ENCODE measurements at regions not wholly inside any gene's neighbourhood (a gene's known extent, or its start where the extent isn't known, plus 50 kb on each side); places are given as distances from the start of the nearest gene placed in this dataset.
"Not testable (repeated sequence)": the region's sequence is repeated elsewhere in the genome, so short reads cannot be mapped to it uniquely, and the experiment has no call there.

DNA sequence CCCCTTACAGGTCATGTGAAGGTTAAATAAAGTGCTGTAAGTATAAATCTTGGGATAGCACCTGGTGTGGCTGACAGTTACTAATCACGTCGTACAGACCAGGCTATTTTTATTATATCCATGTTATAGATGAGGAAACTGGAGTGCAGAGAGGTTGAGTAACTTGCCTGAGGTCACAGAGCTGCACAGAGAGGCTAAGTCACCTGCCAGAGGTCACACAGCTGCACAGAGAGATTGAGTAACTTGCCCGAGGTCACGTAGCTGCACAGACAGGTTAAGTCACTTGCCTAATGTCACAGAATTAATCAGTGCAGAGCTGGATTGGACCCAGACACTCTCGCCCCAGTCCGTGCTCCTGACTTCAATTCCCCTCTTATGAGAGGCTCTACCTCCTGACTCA, 171.5 kb downstream of the NUP210 start:
- no peak for DNase-seq

DNA sequence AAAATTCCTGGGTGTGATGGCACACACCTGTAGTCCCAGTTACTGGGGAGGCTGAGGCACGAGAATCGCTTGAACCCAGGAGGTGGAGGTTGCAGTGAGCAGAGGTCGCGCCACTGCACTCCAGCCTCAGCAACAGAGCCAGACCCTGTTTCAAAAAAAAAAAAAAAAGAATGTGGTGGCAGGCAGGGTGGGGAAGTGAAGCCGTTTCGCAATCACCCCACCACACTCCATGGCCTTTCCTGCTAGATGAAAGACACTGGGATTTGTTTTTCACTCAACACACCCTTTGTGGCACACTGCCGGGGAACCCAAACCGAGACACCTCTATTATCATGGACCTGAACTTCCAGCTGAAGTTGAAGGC, 172.4 kb upstream of the IQSEC1 start:
- no peak for DNase-seq

DNA sequence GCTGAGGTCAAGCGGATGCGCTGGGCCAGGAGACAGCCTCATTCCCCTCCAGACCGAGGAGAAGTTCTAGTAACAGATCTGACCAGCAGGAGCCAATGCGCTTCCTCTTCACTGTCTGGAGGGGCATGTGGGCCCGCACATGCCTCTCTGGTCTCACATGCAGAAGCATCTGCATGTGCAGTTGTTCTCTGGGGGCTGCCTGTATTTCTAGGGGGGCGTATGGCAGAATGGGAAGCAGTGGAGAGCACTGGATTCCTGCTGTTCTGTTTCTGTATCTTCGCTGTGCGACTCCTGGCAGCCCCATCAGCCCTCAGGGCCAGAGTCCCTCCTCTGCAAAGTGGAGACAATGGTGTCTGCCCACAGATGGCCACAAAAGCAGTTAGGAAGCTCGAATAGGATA, 170.4 kb upstream of the IQSEC1 start:
- no peak for DNase-seq

DNA sequence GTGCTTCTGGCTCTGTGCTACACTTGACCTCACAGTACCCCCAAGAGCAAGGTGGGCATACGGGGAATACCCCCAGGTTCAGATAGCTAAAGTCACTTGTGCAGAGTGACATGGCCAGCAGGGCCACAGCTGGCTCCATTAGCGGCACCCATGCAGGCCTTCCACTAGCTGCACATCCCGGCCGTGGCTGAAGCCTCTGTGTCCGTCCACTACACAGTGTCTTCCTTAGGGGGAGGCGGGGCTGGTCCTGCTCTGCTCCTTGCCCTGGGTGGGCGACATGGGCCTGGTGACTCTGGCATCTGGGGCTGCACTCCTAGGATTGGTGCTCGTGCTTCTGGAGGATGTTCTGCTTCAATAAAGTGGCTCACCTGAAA, 169.1 kb upstream of the IQSEC1 start:
- DNase-seq = no peak

DNA sequence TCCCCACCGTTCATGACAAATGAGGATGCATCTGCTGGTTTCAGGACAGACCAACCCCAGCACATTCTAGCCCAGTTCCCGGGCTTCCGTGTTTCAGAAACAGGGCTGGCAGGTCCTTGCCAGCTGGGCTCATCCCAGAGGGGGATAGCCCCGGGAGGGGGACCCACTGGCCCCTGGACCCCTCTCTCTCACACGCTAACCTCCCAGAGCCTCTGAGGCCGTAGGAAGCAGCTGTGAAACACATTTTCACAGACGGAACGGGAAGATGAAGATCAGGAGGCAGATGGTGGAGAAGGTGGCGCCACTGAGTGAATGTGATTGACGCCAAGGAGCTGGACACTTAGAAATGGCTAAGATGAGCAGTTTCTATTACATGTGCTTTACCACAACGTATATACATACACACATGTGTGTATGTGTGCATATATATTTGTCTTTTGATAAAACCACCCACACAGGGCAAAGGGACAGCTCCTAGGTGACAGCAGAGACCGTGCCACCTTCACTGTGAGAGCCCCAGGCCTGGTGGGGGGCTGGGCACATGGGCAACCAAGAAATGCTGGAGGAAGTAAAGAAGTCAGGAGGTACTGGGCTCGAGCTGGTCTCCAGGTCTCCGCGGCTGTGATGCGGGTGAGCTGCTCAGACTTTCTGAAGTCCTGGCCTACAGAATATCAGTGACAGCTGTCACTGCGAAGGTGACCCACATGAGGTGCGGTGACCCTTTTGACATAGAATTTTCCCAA, 168.6 kb upstream of the IQSEC1 start:
- no peak for DNase-seq

DNA sequence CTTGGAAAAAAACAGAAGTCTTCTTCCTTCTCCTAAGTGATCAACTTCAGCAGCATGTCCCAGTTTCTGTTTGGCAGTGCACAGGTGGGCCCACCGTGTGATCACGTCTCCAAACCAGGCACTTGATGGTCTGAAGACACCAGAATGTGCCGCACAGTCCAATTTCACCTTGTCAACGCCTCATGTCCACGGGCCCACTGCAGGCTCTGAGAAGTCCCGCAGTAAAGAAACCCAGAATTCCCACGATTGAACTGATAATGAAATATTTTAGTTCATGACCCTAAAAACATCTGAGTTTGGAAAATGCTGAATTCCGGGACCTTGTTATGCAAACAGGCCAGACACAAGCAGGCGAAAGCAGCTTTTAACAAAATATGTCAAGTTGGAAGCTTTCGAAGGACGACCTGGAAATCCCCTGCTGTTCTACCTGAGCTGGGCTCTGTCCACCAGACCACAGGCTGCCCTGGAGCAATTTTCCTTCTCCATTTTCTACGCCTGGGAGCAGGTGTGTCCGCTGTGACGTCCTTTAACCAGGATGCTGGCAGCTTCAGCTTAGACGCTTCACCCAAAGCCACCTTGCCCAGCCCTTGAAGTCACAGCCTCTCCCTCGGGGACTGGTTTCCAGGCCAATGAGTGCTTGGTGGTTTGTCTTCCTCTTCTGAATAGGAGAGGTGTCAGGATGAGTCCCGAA, 167.8 kb upstream of the IQSEC1 start:
- no peak for DNase-seq

DNA sequence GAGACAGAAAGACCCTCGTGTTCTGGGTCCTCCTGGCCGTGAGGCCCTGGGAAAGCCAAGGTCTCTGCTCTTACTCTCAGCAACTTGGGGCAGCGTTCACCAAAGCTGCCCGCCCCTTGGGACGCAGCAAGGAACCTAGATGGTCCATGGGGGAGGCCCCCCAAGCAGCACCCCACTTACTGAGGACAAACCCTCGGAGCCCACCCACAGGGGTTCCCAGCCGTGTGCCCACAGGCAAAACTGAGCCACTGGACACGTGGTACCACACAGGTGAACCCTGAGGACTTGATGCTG, 166.2 kb upstream of the IQSEC1 start:
- no peak for DNase-seq

DNA sequence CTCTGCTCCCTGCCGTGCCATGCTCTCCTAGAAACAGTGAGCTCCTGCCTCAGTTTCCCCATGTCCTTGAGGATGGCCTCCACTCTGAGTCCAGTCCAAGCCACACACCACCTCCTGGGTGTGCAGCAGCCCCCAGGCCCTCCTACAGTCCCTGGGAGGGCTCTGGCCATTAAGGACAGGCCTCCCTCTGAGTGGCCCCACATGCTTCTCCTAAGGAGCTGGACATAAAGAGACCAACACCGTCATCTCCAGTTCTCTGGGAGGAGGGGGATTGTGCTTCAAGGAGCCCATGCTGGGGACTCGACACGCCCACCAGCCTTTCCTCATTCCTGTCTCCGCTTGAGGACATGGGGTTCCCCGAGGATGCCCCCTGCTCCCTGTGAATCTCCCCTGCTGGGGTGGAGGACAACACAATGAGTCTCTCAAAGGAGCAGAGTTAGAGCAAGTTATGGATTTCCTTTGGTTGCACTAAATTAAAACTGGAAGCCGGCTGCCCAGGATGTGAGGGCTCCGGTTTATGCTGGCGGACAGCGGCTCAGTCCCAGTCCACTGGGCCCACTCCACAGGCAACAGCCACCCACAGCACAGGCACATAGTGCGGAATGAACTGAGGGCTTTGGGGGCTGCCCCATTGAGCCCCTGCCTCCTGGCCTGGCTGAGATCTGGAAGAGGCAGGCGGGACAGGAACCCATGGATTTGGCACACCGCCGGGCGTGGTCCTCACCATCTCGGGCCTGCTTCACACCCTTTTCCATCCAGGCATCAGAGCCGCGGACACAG, 165.6 kb upstream of the IQSEC1 start:
- DNase-seq = no peak

DNA sequence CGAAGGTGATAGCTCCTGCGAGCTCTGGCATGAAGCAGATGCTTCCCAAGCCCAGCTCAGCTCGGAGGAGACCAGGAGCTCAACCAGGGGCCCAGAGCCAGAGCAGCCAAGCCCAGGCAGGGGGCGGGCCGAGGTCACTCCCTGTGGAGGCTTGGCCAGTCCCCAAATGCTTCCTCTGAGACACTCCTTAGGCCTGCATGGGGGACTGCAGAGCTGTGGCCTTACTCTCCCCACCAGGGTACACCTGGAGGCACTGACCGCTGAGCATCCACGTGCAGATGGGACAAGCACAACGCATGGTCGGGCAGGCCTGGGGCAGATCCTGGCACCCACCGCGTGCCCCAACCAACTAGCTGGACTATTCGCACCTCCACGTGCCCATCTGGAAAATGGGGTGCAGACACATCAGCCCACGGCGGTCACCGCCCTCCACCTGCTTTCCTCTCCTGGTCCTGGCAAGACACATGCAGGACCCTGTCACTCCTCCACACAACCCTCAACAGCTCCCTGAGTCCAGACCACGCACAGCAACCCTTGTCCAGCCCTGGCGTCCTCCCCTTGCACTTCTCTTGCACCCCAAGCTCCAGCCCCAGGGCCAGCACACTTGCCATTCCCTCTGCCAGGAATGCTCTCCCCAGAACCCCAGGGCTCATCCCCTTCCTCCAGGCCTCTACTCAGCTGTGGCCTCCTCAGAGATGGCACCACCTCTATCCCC, 164.7 kb upstream of the IQSEC1 start:
- DNase-seq = no peak

DNA sequence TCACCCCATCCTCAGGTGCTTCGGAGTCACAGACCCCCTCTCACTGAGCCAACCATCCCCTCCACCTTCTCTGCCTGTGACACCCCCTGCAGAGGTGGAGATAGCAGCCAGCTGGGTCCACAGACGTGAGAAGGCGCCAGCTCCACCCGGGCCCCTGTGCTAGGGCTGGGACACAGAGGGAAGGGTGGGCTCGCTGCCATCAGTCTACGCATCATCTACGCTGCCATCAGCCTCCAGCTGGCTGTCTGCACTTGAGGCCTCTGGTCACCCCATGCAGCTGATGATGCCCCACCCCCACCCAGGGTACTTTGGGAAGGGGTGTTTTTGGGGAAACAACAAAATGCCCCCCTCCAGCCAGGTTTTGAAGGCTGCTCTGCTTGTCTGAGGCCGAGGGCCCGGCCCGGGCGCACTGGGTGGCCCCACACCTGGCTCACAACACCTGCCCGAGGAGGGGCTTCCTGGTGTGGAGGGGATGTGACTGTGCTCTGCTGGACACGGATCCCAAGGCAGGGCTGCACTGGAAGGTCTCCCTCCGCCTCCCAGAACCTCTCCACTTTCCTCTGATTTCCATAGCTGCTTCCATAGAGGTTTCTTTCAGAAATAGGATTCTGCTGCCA, 163.4 kb upstream of the IQSEC1 start:
- peak; percentile 52 for DNase-seq

DNA sequence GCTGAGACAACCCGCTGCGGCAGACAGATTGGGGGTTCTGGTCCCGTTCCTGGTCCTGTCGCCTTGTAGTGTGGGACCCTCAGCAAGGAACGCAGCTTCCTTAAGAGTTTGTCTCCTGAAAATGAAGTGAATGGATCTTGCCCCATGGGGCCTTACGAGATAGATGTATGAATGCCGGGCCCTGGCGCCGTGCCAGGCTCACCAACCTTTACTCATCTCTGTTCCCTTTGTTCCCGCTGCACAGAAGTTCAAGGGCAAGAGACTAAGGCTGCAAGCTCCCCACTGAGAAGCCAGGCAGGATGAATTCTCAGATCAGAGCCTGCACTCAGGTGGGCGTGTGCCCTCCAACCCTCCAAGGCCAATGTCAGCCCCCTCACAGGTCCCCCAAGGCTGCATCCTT, 162.7 kb upstream of the IQSEC1 start:
- no peak for DNase-seq

DNA sequence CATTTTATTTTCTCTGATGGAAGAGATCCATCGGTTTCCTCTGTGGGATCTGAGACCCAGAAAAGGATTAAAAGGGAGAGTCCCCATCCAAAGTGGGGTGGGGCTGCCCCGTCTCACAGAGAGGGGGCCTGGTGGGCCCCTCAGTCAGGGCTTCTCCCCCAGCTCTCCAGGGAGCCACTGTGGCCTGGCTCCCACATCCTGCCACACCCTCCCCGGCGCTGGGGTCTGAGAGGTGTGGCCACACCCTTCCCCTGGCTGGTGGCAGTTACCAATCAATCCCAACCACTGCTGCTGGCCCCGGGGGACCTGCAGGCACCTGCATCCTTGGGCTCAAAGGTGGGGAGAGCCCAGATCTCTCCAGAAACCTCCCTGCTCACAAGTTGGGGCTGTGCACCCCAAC, 161.8 kb upstream of the IQSEC1 start:
- DNase-seq = no peak

DNA sequence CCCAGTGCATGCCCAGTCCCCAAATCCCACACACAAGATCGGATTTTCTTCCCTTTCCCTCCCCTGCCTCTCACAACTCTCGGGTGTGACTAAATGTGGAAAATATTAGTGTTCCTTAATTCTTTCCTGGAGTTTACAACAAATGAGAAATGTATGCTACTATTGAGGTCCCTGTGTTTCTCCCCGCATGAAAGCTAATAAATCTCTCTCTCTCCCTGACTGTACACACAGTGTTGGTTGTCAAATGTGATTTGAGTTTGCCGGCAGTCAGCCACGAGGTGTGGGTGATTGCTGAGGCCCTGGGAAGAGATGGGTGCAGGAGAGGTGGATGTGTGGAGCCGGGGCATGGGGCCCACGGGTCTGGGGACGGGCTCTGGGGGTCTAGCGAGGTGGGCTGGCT, 161.4 kb upstream of the IQSEC1 start:
- no peak for DNase-seq

DNA sequence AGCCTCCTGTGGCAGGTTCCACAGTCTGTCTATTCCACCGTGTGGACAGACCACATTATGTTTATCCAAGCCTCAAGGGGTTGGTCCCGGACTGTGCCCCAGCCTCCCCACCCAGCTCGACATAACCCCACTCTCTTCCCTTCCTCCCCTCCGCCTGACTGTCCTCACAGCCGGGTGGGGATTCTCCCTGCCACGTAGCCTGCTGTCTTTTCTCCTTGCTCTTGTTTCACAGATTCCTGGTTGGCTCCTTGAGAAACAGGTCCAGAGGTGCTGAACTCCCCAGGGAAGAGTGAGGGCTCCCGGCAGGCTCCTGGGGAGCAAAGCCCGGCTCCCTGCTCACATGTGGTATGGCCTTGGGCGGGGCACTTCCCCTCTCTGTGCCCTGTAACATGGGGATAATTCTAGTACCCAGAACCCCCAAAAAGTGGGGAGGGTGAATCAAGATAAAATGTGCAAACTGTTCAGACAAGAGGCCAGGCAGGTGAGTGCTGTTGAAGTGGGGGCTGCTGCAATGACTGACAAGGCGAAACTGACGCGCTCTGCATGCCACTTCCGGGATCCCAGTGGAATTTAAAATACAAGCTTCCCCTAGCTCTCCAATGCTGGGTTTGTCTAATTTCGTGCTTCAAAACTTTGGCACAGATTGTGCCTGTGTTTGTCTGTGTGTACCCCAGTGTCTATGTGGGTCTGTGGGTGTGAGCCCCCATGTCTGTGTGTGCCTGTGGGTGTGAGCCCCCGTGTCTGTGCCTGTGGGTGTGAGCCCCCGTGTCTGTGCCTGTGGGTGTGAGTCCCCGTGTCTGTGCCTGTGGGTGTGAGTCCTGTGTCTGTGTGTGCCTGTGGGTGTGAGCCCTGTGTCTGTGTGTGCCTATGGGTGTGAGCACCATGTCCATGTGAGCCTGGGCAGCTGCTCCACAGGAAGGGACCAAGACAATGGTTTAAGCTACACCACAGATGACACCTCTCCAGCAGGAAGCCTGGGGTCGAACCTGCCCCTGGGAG, 160.6 kb upstream of the IQSEC1 start:
- no peak for DNase-seq

DNA sequence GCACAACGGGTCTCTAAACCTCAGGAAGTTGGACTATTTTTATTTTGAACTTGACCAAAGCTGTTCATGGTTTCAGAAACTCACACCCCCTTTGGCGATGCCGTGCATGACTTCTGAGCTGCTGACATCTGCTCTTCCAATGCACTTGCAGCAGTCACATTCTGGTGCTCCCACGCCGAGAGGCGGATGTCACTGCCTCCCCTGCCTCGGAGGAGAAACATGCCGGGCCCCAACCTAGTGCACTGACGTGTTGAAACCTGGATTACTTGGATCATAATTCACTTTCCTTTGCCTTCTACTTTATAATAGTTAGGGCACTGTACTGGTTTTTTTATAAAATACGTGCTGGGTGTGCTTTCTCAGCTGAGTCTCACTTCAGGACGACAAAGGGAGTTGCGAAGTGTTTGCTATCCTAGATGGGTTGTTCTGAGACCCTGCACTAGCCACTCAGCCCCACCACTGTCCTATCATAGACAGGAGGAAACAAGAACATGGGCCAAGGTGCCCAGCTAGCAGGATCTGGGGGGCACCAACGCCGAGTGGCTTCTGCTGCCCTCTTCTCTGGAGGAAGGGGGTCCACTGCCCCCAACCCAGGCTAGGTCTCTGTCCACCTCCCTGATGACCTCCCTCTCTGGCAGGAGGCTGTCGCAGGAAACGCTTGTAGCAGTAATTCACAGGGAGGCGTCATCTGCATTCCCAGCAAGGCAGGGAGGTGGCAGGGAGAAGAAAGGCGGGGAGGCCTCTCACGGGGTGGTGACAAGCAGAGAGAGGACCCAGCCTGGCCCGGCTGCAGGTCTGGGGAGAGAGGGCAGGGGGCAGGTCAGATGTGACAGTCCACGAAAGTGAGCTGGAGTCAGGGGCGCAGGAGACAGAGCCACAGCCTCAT, 158.8 kb upstream of the IQSEC1 start:
- DNase-seq = no peak

DNA sequence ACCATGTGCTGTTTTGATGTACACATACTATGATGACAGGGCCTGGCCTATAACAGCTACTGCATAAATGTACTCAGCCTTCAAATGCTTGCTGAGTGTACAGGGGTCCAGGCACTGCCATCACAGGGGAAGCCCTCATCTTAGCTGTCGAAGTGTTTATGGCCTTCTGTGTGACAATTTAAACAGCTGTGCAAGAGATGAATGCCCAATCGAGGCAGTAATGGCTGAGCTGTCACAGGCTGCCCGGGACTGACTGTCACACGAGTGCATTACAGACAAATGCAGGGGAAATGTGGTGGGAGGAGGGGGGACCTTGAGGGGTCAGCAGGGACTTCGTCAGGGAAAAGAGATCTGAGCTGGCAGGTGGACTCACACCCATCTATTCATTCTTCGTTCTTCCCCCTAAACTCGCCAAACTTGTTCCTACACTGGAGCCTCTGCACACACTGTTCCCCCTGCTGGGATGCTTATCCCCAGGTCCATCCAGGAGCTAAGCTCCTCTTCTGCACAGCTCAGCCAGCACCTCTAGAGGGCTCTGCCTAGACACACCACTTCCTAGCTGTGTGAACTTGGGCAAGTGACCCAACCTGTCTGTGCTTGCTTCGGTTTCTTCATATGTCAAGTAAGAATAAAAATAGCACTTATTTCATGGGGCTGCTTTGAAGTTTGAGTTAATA, 156.2 kb upstream of the IQSEC1 start:
- DNase-seq = no peak

DNA sequence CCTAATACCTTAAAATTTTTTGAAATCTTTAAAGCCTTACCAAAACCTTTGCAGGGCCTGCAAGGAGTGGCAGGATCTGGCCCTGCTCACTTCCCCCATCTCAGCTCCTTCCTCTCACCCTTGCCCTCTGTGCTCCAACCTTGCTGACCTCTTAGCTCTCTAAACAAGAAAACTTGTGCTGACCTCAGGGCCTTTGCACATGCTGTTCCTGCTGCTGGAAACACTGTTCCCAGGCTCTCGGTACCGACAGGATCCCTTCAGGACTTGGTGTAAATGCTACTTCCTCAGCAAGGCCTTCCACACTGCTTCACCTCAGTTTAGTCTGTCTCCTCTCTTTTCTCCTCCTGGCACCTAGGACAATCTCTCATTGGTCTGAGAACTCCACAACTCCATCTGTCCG, 155.4 kb upstream of the IQSEC1 start:
- DNase-seq = no peak

DNA sequence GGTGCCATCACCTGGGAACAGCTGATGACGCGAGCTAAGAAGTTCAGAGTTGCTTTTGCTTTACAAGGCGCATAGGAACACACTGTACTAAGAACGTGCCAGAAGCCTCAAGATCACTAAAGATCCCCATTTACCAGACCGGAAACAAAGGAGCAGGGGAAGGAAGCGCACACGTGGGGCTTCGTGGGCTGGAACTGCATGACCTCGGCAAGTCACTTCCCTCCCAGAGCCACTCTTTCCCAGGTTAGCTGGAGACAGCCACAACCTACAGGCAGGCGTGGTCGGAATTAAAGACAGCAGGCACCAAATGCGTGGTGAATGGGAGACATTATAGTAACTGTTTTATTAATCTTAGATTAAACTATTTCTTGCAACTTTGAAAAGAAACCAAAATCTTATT, 154.9 kb upstream of the IQSEC1 start:
- not testable (repeated sequence) for DNase-seq

DNA sequence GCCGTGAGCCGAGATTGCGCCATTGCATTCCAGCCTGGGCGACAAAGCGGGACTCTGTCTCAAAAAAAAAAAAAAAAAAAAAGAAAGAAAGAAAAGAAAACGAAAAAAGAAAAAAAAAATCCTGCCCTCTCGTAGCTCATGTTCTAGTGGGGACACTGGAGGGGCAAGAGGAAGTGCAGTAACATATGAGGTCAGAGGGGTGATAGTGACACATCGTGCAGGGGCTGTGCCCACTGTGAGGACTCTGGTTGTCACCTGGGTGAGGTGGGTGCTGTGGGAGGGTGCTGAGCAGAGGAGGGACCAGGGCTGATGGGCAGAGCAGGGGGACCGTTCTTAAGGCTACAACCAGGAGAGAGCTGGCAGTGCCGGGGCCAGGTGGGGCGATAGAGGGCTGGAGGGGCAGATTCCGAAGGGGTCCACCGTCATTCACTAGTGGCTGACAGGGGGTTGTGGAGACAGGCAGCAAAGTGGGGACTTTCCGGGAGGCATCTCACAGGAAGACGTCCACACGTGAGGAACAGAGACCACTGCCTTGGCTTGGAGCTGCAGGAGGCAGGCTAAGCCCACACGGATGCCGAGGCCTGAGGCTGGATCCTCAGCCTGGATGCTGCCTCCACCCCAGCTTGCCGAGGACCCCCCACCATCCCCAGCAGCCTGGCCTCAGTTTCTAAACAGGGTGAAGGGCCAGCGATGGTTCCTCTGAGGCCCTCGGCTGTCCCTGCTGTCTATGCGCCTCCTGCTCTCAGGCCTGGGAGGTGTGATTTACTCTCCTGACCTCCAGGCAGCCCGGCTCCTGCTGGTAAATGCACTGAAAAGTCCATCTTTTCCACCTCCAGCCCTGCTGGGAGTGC, 154.3 kb upstream of the IQSEC1 start:
- DNase-seq = no peak

Measured in tongue (tissue), 1 donor.